ENCODE measurements at regions not wholly inside any gene's neighbourhood (a gene's known extent, or its start where the extent isn't known, plus 50 kb on each side); places are given as distances from the start of the nearest gene placed in this dataset.

DNA sequence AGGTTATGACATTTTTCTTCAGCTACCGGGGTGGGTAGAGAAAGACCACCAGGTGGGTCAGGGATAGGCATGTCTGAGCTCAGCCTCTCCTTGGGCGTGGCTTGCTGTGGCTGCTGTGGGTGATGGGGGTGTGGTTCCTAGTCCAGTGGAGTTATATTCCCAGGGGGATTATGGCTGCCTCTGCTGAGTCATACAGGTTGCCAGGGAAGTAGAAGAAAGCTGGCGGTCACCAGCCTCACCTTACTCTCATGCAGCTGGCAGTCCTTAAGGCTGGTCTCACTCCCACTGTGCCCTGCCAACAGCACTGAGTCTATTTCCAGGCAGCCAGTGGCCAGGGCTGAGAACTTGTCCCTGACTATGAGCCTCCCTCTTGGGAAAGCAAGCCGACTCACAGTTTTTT lies 130.0 kb downstream of the SCP2D1 start:
- no peaks in the 10 kb centered on the region for H3K9me3 ChIP-seq (replicated peaks; ENCODE audit: control insufficient read depth, insufficient read depth, low read depth, low read length)
- H3K27me3 ChIP-seq (ENCODE audit: control insufficient read depth in 2 of 2, insufficient read depth in 2 of 2, low read length in 2 of 2): no peaks in the 10 kb centered on the region
- TF ChIP-seq MXI1 (IDR thresholded peaks at IDR 0.05; ENCODE audit: low read depth, low read length) (no peak), ZZZ3 (IDR thresholded peaks at IDR 0.05) (no peak), GTF2E2 (tag; IDR thresholded peaks at IDR 0.05) (no peak), SMARCE1 (IDR thresholded peaks at IDR 0.05) (no peak), HMGN3 (IDR thresholded peaks at IDR 0.05; ENCODE audit: borderline replicate concordance, extremely low read depth, insufficient read length, low read depth, low read length) (no peak), HDAC2 (IDR thresholded peaks at IDR 0.05) (no peak), ELF4 (CRISPR knock-in tag; IDR thresholded peaks at IDR 0.05) (no peak), JUND (IDR thresholded peaks at IDR 0.05; ENCODE audit: borderline replicate concordance, low read depth, low read length) (no peak), JUND (tag; IDR thresholded peaks at IDR 0.05; ENCODE audit: borderline replicate concordance, low read depth, low read length) (no peak), NONO (IDR thresholded peaks at IDR 0.05; ENCODE audit: low read depth in 2 of 2, low read length in 1 of 2) (no peak), NFIC (IDR thresholded peaks at IDR 0.05) (no peak)
- TF ChIP-seq, protein P1, sequence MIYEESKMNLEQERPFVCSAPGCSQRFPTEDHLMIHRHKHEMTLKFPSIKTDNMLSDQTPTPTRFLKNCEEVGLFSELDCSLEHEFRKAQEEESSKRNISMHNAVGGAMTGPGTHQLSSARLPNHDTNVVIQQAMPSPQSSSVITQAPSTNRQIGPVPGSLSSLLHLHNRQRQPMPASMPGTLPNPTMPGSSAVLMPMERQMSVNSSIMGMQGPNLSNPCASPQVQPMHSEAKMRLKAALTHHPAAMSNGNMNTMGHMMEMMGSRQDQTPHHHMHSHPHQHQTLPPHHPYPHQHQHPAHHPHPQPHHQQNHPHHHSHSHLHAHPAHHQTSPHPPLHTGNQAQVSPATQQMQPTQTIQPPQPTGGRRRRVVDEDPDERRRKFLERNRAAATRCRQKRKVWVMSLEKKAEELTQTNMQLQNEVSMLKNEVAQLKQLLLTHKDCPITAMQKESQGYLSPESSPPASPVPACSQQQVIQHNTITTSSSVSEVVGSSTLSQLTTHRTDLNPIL (CRISPR knock-in tag; IDR thresholded peaks at IDR 0.05): no peak
- TF ChIP-seq, protein P2, sequence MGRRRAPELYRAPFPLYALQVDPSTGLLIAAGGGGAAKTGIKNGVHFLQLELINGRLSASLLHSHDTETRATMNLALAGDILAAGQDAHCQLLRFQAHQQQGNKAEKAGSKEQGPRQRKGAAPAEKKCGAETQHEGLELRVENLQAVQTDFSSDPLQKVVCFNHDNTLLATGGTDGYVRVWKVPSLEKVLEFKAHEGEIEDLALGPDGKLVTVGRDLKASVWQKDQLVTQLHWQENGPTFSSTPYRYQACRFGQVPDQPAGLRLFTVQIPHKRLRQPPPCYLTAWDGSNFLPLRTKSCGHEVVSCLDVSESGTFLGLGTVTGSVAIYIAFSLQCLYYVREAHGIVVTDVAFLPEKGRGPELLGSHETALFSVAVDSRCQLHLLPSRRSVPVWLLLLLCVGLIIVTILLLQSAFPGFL (CRISPR knock-in tag; IDR thresholded peaks at IDR 0.05): no peak
- H3K4me3 ChIP-seq: no peak overlapping the region
- no peaks in the 10 kb centered on the region for H3K9me1 ChIP-seq (ENCODE audit: control insufficient read depth, insufficient read depth, low read length)
- no TSS peak for BruUV-seq (replicated peaks)
- CTCF ChIA-PET (ENCODE audit: low intra/inter-chr PET ratio): no interaction called here
- in situ Hi-C loops (cut with MboI): no loop called here
- WGBS (ENCODE audit: insufficient coverage, low coverage, missing lambda C conversion rate): 0% methylated on average over 3 of the region's 4 CpGs
- no peak for ATAC-seq
- H3K4me2 ChIP-seq (ENCODE audit: insufficient read depth, low read length): no peak overlapping the region
- FAIRE-seq: no peak
- H4K20me1 ChIP-seq (replicated peaks; ENCODE audit: control insufficient read depth, insufficient read depth, low read length): no peaks in the 10 kb centered on the region
- intact Hi-C loops (cut with micrococcal nuclease): no loop called here
- H3K4me1 ChIP-seq (replicated peaks in 1 of 2; ENCODE audit: control insufficient read depth in 2 of 2, insufficient read depth in 2 of 2, low read length in 2 of 2): no peaks in the 10 kb centered on the region
- H3K36me3 ChIP-seq (ENCODE audit: control insufficient read depth, insufficient read depth, low read length): no peaks in the 10 kb centered on the region
- no peak for DNase-seq (ENCODE audit: extremely low read depth in 1 of 4, low spot score in 3 of 4)
- H3K27ac ChIP-seq (ENCODE audit: extremely low read depth, low read depth, low read length): no peak overlapping the region
- no peak overlapping the region for H3K9ac ChIP-seq (ENCODE audit: insufficient read depth in 1 of 2, low read depth in 2 of 2, low read length in 2 of 2)
- no peaks in the 10 kb centered on the region for H3K79me2 ChIP-seq (ENCODE audit: control insufficient read depth, insufficient read depth, low read length)
- H2AFZ ChIP-seq (ENCODE audit: low read depth, low read length): no peak overlapping the region
- POLR2A ChIA-PET: no interaction called here
